ENCODE measurements at regions not wholly inside any gene's neighbourhood (a gene's known extent, or its start where the extent isn't known, plus 50 kb on each side); places are given as distances from the start of the nearest gene placed in this dataset.
"Not testable (repeated sequence)": the region's sequence is repeated elsewhere in the genome, so short reads cannot be mapped to it uniquely, and the experiment has no call there.

DNA sequence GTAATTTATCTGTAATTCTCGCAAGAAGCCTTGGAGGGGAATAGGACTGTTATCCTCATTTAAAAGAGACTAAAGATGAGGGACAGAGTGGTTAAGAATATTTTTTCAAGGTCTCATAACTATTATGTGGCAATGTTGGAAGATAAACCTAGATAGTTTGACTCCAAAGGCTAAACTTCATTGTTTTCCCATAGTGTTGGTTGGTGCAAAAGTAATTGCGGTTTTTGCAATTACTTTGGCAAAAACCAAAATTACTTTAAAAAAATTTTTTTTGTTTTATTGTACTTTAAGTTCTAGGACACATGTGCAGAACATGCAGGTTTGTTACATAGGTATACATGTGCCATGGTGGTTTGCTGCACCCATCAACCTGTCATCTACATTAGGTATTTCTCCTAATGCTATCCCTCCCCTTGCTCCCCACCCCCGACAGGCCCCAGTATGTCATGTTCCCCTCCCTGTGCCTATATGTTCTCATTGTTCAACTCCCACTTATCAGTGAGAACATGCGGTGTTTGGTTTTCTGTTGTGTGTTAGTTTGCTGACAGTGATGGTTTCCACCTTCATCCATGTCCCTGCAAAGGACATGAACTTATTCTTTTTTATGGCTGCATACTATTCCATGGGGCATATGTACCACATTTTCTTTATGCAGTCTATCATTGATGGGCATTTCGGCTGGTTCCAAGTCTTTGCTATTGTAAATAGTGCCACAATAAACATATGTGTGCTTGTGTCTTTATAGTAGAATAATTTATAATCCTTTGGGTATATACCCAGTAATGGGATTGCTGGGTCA is 72.9 kb upstream of the TBX18 start:
- intact Hi-C loops (cut with DNase I); DNase-seq (ENCODE audit: missing footprints); ATAC-seq: not testable (repeated sequence)

DNA sequence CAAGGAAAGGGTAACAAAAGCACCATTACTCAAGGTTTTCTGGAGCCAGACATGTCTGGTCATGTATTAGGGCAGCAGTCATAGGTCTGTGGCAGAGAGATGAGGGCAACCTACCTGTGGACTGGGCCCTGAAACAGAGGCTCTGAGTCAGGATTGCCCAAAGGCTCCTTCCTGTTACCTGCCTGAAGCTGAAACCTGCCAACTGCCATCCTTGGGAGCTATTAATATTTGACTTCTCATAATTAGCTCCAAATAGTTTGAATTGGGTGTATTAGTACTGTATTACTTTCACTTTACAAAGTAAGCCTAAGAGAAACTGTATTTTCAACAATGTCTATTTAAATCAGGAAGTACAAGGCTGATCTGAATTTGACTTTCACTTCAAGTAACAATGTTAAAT is 72.0 kb upstream of the TBX18 start:
- ATAC-seq (no peak), DNase-seq (ENCODE audit: missing footprints) (no peak)
- intact Hi-C loops (cut with DNase I) = no loop called here

DNA sequence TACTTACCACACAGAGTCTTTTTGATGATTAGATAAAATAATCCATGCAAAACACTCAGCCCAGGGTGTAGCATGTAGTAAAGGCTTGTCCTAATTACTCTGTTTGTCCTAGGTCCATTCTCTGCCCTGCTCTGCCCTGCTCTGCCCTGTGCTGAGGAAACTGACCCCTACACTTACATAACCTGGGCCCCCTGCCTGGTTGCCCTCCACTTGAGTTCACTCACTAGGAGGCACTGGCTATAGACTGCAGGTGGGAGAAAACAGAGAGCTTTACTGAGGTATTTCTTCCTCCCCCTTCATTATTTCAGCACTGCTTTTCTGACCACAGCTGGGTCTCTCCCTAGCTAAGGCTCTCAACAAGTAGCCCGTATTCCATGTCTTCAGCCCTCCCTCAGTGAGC is 70.9 kb upstream of the TBX18 start:
- intact Hi-C loops (cut with DNase I) = no loop called here
- ATAC-seq (no peak), DNase-seq (ENCODE audit: missing footprints) (no peak)

DNA sequence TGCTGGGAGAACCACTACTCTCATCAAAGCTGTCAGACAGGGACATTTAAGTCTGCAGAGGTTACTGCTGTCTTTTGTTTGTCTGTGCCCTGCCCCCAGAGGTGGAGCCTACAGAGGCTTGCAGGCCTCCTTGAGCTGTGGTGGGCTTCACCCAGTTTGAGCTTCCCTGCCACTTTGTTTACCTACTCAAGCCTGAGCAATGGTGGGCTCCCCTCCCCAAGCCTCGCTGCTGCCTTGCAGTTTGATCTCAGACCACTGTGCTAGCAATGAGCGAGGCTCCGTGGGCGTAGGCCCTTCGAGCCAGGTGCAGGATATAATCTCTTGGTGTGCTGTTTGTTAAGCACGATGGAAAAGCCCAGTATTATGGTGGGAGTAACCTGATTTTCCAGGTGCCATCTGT is 67.5 kb upstream of the TBX18 start:
- DNase-seq (ENCODE audit: missing footprints); ATAC-seq; intact Hi-C loops (cut with DNase I): not testable (repeated sequence)

DNA sequence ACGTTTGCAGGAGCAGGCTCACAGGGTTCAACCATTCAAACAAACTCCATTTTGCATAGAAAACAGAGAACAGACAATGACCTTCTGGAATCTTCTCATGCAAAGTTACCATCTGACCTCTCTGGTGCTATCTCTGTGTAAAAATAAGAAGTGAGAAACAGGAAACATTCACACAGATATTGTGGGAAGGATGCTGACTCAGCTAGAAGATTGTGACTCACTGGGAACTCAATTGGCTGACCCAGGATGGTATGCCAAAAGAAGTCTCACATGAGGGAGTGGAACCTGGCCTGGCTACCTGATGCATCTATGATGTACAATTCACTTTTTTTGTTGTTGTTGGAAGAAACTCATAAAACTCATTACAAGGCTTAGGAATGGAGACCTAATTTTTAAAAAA is 61.1 kb upstream of the TBX18 start:
- no peak for DNase-seq (ENCODE audit: missing footprints)

DNA sequence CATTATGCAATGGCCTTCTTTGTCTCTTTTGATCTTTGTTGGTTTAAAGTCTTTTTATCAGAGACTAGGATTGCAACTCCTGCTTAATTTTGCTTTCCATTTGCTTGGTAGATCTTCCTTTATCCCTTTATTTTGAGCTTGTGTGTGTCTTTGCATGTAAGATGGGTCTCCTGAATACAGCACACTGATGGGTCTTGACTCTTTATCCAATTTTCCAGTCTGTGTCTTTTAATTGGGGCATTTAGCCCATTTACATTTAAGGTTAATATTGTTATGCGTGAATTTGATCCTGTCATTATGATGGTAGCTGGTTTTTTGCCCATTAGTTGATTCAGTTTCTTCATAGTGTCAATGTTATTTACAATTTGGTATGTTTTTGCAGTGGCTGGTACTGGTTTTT is 56.9 kb upstream of the TBX18 start:
- DNase-seq (ENCODE audit: missing footprints); ATAC-seq; intact Hi-C loops (cut with DNase I): not testable (repeated sequence)

More for the DNA sequence above, 61.1 kb upstream of the TBX18 start:
- ATAC-seq = no peak
- intact Hi-C loops (cut with DNase I) = no loop called here

DNA sequence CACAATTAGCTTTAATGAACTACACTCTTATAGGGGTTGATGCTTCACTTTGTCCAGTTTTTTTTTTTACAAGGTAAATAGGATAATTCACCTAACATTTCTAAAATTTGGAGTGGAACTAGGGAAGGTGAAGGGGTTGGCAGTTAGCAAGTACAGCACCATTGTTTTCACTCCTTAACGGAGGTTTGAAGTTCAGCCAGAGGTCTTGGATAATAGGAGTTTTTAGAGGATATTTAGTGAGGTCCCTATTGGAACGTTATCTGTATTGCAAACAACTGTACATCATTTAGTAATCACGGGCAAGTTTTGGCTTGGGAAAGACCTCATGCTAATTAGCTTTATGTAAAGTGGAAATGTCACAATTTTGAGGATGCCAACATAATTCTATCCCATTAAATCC is 52.3 kb upstream of the TBX18 start:
- intact Hi-C loops (cut with DNase I) = no loop called here
- DNase-seq (ENCODE audit: missing footprints) (no peak), ATAC-seq (no peak)

DNA sequence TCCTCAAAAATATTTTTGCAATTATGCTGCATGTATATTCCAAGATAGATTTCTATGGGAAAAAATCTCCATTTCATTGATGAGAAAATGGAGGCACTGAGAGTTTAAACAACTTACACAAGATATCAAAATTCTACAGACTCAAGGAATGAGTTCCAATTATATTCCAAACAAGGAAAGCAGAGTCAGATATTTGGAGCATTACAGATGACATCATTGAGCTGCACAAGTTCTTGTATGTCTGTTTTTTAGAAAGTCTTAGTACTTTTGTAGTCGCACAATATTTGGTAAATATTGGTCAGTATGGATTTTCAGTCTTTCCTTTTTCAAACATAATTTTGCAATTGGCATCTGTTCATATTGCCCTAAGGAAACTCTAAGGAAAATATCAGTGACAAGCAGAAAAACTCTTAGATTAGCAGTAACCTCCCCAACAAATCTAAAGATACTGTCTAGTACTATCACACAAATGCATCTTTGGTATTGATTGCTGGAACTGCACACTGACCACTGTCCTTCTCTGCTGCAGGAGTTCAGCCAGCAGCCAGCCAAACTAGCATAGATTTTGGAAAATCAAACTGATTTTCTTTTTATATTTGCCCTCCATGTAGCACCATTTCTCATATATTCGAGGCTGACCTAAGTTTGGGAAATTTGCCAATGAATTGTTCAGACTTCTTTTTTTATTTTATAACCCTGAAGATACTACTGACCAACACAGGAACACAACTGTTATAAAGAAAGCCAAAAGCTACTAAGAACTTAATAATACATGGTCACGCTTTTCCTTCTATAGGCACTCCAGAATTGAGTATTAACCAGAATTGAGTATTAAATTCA is 51.7 kb upstream of the TBX18 start:
- DNase-seq (ENCODE audit: missing footprints) (no peak), ATAC-seq (no peak)
- intact Hi-C loops (cut with DNase I) = no loop called here

All from Right ventricle myocardium inferior (tissue), 1 donor.